Upper lobe of left lung (tissue), 6 donors: ENCODE measurements at regions not wholly inside any gene's neighbourhood (a gene's known extent, or its start where the extent isn't known, plus 50 kb on each side); places are given as distances from the start of the nearest gene placed in this dataset.

Source experiments
- ATAC-seq, 2 donors: fragments of 200-7000 bp; cut with Tn5 transposase; one replicate each; pipeline ENCODE4 v1.9.1; 2022; ENCODE audit warnings: mild to moderate bottlenecking in 2 of 2, moderate library complexity in 2 of 2; ENCODE audit not compliant: low FRiP score in 2 of 2
- DNase-seq, 2 donors: peaks; one replicate each; pipeline ENCODE4 v3.0.0-alpha.2; 2019 to 2020
- H3K27ac ChIP-seq, 4 donors: fragments of 200-600 bp; sonication (generic); one replicate each; pipeline ENCODE4 v1.5.1; 2016 to 2019
- H3K27me3 ChIP-seq, 4 donors: fragments of 200-600 bp; sonication (generic); one replicate each; pipeline ENCODE4 v1.5.1; 2017 to 2019
- H3K36me3 ChIP-seq, 4 donors: fragments of 200-600 bp; sonication (generic); one replicate each; pipeline ENCODE4 v1.5.1; 2016 to 2019
- H3K4me1 ChIP-seq, 4 donors: fragments of 200-600 bp; sonication (generic); one replicate each; pipeline ENCODE4 v1.5.1; 2018 to 2019
- H3K4me3 ChIP-seq, 4 donors: fragments of 200-600 bp; sonication (generic); one replicate each; pipeline ENCODE4 v1.5.1; 2017 to 2019; ENCODE audit warnings: mild to moderate bottlenecking in 2 of 4, moderate library complexity in 1 of 4
- H3K9me3 ChIP-seq, 4 donors: fragments of 200-600 bp; sonication (generic); one replicate each; pipeline ENCODE4 v1.5.1; 2018 to 2019
- EP300 ChIP-seq, 4 donors: sonication (generic); formaldehyde crosslinking; IDR thresholded peaks; one replicate each; pipeline ENCODE4 v1.5.1; 2017; ENCODE audit warnings: antibody characterized with exemption in 4 of 4, control low read depth in 2 of 4
- POLR2A ChIP-seq, 4 donors: fragments of 450-650 bp; IDR thresholded peaks; one replicate each; pipeline ENCODE4 v1.5.1; 2016 to 2017; ENCODE audit warnings: antibody characterized with exemption in 4 of 4, mild to moderate bottlenecking in 2 of 4
- POLR2AphosphoS5 ChIP-seq, 2 donors: sonication (generic); formaldehyde crosslinking; IDR thresholded peaks; one replicate each; pipeline ENCODE4 v1.5.1; 2017; ENCODE audit warnings: antibody characterized with exemption in 2 of 2
- WGBS, 2 donors: methylation state at CpG; one replicate each; pipeline ENCODE4 v1.1.5; 2017 to 2018; 5-methylcytosine and 5-hydroxymethylcytosine counted together
- TF ChIP-seq, protein P1 (sequence below), 6 experiments: fragments of 450-650 bp in 4 of 6; fragments of 200-600 bp in 2 of 6; sonication (generic) in 2 of 6; IDR thresholded peaks; one replicate each; pipeline ENCODE4 v1.5.1; 2016 to 2019; ENCODE audit warnings: antibody characterized with exemption in 6 of 6
- donor health status: DM: no; HTN: no; CAD: no; lungs with moderate emphysema.
- donor health status: DM: no; HTN: yes; CAD: no; lungs with severe emphysema.

DNA sequence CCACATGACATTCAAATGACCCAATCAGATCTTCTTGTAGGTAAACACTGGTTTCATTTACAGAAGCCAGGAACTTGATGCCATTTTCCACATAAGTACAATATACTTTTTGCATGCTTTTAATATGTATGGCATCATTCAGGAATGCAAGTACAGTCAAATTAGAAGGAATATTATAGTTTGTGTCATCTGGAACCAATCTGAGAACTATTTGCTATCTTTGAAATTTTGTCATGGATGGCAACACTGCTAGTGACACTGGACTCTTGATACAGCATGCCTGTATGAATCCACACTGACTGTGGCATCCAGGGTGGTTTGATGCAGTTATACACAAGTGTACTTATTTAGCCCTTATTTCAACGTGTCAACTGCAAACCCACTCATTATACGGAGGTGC is 141.6 kb downstream of the EBLN2 start:
- WGBS, 2 donors, result 61 to 85% methylated on average over 2 of the region's 2 CpGs
- H3K9me3 ChIP-seq, result no peaks in the 10 kb centered on the region
- H3K27me3 ChIP-seq, result no peaks in the 10 kb centered on the region
- H3K4me3 ChIP-seq, result no peak overlapping the region
- H3K27ac ChIP-seq, result no peak overlapping the region
- H3K4me1 ChIP-seq, result no peaks in the 10 kb centered on the region
- ATAC-seq, result no peak
- no peak for DNase-seq
- H3K36me3 ChIP-seq, result no peaks in the 10 kb centered on the region
- no peak for TF ChIP-seq POLR2AphosphoS5 (IDR thresholded peaks at IDR 0.05)
- TF ChIP-seq, protein P1, sequence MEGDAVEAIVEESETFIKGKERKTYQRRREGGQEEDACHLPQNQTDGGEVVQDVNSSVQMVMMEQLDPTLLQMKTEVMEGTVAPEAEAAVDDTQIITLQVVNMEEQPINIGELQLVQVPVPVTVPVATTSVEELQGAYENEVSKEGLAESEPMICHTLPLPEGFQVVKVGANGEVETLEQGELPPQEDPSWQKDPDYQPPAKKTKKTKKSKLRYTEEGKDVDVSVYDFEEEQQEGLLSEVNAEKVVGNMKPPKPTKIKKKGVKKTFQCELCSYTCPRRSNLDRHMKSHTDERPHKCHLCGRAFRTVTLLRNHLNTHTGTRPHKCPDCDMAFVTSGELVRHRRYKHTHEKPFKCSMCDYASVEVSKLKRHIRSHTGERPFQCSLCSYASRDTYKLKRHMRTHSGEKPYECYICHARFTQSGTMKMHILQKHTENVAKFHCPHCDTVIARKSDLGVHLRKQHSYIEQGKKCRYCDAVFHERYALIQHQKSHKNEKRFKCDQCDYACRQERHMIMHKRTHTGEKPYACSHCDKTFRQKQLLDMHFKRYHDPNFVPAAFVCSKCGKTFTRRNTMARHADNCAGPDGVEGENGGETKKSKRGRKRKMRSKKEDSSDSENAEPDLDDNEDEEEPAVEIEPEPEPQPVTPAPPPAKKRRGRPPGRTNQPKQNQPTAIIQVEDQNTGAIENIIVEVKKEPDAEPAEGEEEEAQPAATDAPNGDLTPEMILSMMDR (IDR thresholded peaks at IDR 0.05), result no peak
- no peak for TF ChIP-seq EP300 (IDR thresholded peaks at IDR 0.05)
- no peak for TF ChIP-seq POLR2A (IDR thresholded peaks at IDR 0.05)

DNA sequence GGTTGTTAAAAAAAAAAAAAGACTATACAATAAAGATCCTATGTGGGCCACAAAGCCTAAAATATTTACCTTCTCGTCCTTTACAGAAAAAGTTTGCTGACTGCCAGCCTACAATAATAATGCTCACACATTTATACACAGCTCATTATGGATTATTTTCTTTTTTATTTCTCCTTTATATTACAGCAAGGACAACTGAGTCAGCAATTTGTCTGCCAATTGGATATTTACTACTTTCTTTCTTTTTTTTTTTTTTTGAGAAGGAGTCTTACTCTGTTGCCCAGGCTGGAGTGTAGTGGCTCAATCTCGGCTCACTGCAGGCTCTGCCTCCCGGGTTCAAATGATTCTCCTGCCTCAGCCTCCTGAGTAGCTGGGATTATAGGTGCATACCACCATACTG is 142.2 kb downstream of the EBLN2 start:
- 90 to 93% methylated on average over 3 of the region's 3 CpGs for WGBS, 2 donors
- no peaks in the 10 kb centered on the region for H3K4me1 ChIP-seq
- no peaks in the 10 kb centered on the region for H3K9me3 ChIP-seq
- ATAC-seq, result no peak
- no peaks in the 10 kb centered on the region for H3K27me3 ChIP-seq
- TF ChIP-seq EP300 (IDR thresholded peaks at IDR 0.05) (no peak), POLR2A (IDR thresholded peaks at IDR 0.05) (no peak), POLR2AphosphoS5 (IDR thresholded peaks at IDR 0.05) (no peak)
- TF ChIP-seq, protein P1 (IDR thresholded peaks at IDR 0.05), result no peak
- no peak overlapping the region for H3K4me3 ChIP-seq
- no peak overlapping the region for H3K27ac ChIP-seq
- no peaks in the 10 kb centered on the region for H3K36me3 ChIP-seq
- no peak for DNase-seq

DNA sequence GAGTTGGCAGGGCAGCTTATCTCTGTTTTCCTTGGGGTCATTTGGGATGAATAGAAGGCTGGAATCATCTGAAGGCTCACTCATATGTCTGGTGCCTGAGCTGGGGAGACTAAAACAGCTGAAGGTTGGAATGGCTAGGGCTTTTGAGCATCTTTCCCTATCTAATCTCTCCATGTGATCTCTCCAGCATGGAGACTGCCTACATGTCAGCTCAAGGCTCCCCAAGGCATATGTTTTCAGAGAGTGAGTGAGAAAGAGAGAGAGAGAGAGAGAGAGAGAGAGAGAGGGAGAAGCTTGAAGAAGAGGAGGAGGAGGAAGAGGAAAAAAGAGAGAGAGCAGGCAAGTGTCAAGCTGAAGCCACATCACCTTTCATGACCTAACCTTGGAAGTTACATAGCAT is 143.4 kb downstream of the EBLN2 start:
- TF ChIP-seq POLR2A (IDR thresholded peaks at IDR 0.05), result no peak
- TF ChIP-seq, protein P1 (IDR thresholded peaks at IDR 0.05), result no peak
- TF ChIP-seq EP300 (IDR thresholded peaks at IDR 0.05), result no peak
- TF ChIP-seq POLR2AphosphoS5 (IDR thresholded peaks at IDR 0.05), result no peak
- H3K27me3 ChIP-seq, result no peaks in the 10 kb centered on the region
- ATAC-seq (no peak), DNase-seq (no peak)
- H3K9me3 ChIP-seq, result no peaks in the 10 kb centered on the region
- H3K4me1 ChIP-seq, result no peaks in the 10 kb centered on the region
- no peak overlapping the region for H3K27ac ChIP-seq
- no peaks in the 10 kb centered on the region for H3K36me3 ChIP-seq
- no peak overlapping the region for H3K4me3 ChIP-seq

DNA sequence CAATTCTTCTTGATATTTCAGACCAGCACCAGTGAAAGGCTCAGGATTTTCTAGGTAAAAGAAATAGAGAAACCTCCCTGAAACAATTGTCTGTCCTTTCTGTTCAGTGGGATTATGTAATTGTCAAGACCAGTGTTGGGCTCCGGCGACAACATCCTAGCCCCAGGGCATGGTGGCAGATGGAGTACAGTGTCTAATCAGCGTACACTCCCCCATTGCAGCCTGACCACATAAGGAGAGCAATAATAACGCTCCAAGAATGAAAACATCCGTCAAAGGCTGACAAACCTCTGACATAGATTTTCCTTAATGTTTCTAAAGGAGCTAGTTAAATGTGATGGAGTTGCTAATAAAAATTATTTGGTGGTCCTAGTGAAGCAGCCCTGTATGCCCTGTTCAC is 144.6 kb downstream of the EBLN2 start:
- no peak for ATAC-seq
- DNase-seq, result no peak
- WGBS, 2 donors, result 84 to 90% methylated on average over 5 of the region's 5 CpGs
- Histone ChIP-seq H3K27ac (no peak overlapping the region), H3K4me1 (no peaks in the 10 kb centered on the region), H3K27me3 (no peaks in the 10 kb centered on the region), H3K9me3 (no peaks in the 10 kb centered on the region), H3K36me3 (no peaks in the 10 kb centered on the region), H3K4me3 (no peak overlapping the region)
- no peak for TF ChIP-seq POLR2AphosphoS5 (IDR thresholded peaks at IDR 0.05)
- no peak for TF ChIP-seq EP300 (IDR thresholded peaks at IDR 0.05)
- no peak for TF ChIP-seq POLR2A (IDR thresholded peaks at IDR 0.05)
- TF ChIP-seq, protein P1 (IDR thresholded peaks at IDR 0.05), result no peak

DNA sequence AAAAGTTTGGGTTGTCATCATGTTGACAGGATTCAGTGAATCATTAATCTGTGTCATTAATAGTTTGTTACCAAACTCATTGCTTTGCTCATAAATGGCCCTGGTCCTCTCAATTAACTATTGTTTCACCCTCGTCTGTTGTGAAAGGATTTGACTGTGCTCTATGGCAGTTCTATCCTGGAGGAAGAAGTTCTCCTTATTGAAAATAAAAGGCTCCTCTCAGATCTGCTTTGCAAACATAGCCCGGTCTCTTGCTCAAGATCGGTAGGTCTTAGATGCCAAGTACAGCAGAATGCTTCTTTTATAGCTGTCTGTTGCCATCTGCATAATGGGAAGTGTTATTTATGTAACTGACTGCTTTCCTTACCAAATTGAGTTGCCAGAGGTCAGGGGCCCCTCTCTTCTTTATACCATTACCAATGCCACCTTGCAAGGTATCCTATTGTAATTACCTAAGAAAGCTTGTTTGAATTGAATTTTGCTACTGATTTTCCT is 146.5 kb downstream of the EBLN2 start:
- no peaks in the 10 kb centered on the region for H3K27me3 ChIP-seq
- no peaks in the 10 kb centered on the region for H3K9me3 ChIP-seq
- ATAC-seq (no peak), DNase-seq (no peak)
- H3K27ac ChIP-seq, result no peak overlapping the region
- 65 to 76% methylated on average over 3 of the region's 3 CpGs for WGBS, 2 donors
- H3K4me1 ChIP-seq, result no peaks in the 10 kb centered on the region
- no peak for TF ChIP-seq POLR2AphosphoS5 (IDR thresholded peaks at IDR 0.05)
- TF ChIP-seq, protein P1 (IDR thresholded peaks at IDR 0.05), result no peak
- no peak for TF ChIP-seq POLR2A (IDR thresholded peaks at IDR 0.05)
- no peaks in the 10 kb centered on the region for H3K36me3 ChIP-seq
- H3K4me3 ChIP-seq, result no peak overlapping the region
